Epithelial cell of esophagus (primary cell): ENCODE measurements at regions not wholly inside any gene's neighbourhood (a gene's known extent, or its start where the extent isn't known, plus 50 kb on each side); places are given as distances from the start of the nearest gene placed in this dataset.
A peak's percentile ranks its signal among the peaks of the same experiment; 100 is the strongest.

Experiments
- DNase-seq: peaks from one replicate; pipeline ENCODE4 v3.0.0; 2010; ENCODE audit warnings: low read depth
- H3K4me3 ChIP-seq: 2 replicates; pipeline ENCODE4 v1.5.1; 2011; ENCODE audit warnings: mild to moderate bottlenecking, low read length, control low read depth
- TF ChIP-seq, protein P1 (sequence below): IDR thresholded peaks from 2 replicates; pipeline ENCODE4 v1.5.1; 2011; ENCODE audit warnings: low read depth, mild to moderate bottlenecking, low read length, control low read depth, inconsistent platforms; ENCODE audit not compliant: insufficient read depth; ENCODE audit errors: missing control alignments

DNA sequence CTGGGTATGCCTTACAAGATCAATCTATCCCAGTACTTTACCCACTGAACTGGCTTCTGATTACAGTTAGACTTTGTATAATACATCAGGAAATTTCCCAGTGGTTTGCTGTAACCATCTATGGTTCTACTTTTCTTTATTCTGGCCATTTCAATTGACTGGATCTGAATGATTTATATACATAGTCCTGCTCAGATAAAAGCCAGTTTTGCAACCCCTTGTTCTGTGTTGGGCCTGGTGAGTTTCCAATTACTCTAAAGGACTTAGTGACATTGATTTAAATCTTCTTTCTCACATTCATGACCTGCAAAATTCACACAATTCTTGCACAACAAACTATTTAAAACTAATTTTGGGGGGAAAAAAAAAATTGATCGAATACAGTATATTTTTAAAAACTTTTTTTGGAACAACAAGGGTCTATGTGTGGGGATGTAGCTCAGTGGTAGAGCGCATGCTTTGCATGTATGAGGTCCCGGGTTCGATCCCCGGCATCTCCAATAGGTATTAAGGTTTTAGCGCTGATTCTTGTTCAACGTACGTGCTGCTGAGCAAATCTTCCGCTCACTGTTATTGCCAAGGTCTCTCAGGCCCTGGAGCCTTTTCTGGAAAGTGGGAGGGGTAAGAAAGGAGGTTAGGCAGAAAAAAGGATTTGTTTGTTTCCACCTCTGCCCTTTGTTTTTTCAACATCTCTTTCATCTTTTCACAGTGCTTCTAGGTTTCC, 117.5 kb downstream of the GPX5 start:
- DNase-seq, result peak; percentile 79
- peak overlapping the region; percentile 5 for H3K4me3 ChIP-seq
- TF ChIP-seq, protein P1, sequence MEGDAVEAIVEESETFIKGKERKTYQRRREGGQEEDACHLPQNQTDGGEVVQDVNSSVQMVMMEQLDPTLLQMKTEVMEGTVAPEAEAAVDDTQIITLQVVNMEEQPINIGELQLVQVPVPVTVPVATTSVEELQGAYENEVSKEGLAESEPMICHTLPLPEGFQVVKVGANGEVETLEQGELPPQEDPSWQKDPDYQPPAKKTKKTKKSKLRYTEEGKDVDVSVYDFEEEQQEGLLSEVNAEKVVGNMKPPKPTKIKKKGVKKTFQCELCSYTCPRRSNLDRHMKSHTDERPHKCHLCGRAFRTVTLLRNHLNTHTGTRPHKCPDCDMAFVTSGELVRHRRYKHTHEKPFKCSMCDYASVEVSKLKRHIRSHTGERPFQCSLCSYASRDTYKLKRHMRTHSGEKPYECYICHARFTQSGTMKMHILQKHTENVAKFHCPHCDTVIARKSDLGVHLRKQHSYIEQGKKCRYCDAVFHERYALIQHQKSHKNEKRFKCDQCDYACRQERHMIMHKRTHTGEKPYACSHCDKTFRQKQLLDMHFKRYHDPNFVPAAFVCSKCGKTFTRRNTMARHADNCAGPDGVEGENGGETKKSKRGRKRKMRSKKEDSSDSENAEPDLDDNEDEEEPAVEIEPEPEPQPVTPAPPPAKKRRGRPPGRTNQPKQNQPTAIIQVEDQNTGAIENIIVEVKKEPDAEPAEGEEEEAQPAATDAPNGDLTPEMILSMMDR, result no peak

DNA sequence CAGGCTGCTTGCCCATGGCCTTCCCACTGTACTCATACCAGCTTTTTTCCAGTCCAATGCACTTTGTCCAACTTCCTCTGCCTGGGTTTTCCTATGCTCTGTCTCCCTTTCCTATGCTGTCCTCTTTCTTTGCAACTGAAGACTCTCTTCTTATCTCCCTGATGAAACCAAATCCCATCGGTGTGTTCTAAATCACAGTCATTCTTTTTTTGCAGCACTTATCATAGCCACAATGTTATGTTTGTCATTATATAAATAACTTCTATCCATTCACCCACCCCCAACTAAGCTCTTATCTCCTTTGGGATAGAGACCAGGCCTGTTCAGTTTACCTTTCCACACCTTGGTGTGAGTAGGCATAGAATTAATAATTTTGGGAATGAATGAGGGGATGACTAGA, 121.0 kb downstream of the GPX5 start:
- DNase-seq, result no peak
- no peak overlapping the region for H3K4me3 ChIP-seq
- TF ChIP-seq, protein P1, result no peak

- TF ChIP-seq, protein P1, result no peak
- peak overlapping the region; percentile 63 for H3K4me3 ChIP-seq
- DNase-seq, result peak; percentile 75
Measured at GRCh38 chr6:28648035-28648877, 122.6 kb downstream of the GPX5 start.

DNA sequence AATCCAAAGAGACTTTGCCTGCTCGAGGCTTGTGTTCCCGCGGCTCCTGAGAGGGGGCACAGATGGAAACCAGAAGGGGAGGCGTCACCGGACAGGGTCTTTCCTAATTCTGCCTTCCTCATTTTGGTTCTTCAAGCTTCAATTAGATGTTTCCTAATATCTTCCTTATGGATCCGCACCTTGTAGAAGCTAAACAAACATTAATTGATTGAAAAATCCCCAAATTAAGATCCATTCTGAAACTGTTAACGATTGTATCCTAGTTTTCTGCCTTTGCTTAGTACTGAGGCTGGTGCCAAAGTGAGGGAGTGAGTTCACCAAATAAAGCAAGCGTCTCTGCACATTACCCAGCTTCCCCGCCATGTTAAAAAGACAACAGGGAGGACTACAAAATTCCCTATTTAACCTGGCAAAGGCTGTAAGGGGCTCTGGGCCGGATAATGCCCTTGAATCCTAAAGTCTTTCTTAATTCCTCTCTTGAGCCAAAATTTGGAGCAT, 123.2 kb downstream of the GPX5 start:
- TF ChIP-seq, protein P1, result no peak
- DNase-seq, result no peak
- peak overlapping the region; percentile 63 for H3K4me3 ChIP-seq

DNA sequence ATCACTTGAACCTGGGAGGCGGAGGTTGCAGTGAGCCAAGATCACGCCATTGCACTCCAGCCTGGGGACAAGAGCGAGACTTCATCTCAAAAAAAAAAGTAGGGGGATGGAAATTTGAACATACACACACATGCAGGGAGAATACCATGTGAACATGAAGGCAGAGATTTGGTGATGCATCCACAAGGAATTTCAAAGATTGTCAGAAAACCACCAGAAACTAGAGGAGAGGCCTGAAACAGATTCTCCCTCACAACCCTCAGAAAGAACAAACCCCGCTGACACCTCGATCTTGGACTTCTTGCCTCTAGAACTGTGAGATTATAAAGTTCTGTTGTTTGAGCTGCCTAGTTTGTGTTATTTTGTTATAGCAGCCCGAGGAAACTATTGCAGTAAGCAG, 125.5 kb downstream of the GPX5 start:
- no peak overlapping the region for H3K4me3 ChIP-seq
- no peak for DNase-seq
- TF ChIP-seq, protein P1, result no peak

DNA sequence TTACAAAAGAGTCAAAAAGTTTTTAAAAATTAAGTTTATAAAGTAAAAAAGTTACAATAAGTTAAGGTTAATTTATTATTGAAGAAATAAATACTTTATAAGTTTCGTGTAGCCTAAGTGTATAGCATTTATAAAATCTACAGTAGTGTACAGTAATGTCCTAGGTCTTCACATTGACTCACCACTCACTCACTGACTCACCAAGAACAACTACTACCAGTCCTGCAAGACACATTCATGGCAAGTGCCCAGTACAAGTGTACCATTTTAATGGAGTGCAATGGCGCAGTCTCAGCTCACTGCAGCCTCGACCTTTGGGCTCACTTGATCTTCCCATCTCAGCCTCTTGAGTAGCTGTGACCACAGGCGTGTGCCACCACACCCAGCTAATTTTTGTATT, 128.2 kb downstream of the GPX5 start:
- TF ChIP-seq, protein P1, result no peak
- DNase-seq, result peak; percentile 72
- no peak overlapping the region for H3K4me3 ChIP-seq

- DNase-seq, result no peak
- TF ChIP-seq, protein P1, result no peak
- H3K4me3 ChIP-seq, result no peak overlapping the region
Measured at GRCh38 chr6:28655164-28655563, 129.5 kb downstream of the GPX5 start.
